GF-D8 (cell line): ENCODE measurements at regions not wholly inside any gene's neighbourhood (a gene's known extent, or its start where the extent isn't known, plus 50 kb on each side); places are given as distances from the start of the nearest gene placed in this dataset.
"Not testable (repeated sequence)": the region's sequence is repeated elsewhere in the genome, so short reads cannot be mapped to it uniquely, and the experiment has no call there.

Experiments used
- DNase-seq: peaks from one replicate; lab custom pipeline; 2025; lab: John Stamatoyannopoulos, UW

DNA sequence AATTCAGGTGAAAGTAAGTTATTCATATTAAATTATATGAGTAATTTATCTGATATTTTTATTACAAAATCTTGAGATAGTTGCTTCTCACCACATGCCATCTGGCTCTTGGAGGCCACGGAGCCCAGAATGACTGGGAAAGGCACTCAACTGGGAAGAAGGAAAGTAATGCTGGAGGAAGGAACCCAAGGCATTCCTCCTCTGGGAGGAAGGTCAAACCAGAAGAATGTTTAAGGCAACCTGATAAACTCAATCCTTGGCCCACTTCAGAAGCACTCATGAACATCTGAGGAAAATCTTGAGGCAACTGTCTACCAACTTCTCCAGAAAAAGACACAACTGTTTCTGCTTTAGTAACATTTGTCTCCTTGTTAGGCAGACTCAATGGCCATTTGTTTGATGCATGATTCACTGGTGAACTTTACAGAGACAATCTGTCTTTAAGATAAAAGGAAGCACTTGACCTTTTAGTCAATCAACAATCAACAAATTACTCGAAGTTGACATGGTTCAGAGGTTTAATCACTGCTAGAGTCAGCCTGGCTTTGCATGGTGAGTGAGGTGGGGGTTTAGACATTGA lies 261.4 kb upstream of the MME start:
- no peak for DNase-seq

DNA sequence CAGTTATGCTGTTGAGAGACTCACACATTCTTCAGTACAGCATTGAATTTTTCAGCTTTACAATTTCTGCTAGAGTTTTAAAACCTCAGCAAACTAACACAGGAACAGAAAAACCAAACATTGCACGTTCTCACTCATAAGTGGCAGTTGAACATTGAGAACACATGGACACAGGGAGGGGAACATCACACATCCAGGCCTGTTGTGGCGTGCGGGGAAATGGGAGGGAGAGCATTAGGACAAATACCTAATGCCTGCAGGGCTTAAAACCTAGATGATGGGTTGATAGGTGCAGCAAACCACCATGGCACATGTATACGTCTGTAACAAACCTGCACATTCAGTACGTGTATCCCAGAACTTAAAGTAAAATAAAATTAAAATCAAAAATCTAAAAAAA lies 270.1 kb upstream of the MME start:
- not testable (repeated sequence) for DNase-seq

DNA sequence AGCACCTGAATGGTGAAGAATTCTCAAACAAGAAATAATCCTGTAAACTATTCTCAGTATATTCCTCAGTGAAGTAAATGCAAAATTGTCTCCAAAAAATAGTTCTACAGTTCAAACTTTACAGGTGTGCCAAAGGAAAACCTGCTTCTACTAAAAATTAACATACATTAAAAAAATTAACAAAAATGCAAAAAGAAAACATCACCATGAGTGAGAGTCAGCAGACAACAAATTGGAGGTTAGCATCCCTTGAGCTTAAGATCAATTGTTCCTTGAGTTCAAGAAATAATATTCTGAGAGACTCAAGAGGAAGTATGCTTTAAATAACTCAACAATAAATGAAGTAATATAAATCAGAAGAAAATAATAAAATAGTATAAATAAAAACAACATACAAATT lies 278.4 kb upstream of the MME start:
- no peak for DNase-seq

DNA sequence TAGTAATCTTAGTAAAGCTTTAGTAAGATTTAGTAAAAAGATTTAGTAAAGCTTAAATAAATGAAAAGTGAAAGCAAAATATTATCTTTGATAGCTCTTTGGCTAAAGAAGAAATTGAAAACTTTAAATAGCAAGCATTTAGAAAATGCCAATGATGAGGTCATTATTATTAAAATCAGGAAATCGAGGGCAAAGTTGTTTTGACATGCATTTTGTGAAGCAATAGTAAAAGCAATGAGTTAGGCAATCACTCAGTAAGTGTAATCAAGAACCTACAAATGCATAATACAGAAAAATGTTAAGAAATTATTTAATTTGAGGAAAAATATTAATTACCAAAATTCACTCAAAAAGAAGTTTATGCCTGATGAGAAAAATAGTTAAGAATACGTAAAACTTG lies 280.3 kb upstream of the MME start:
- DNase-seq: no peak

DNA sequence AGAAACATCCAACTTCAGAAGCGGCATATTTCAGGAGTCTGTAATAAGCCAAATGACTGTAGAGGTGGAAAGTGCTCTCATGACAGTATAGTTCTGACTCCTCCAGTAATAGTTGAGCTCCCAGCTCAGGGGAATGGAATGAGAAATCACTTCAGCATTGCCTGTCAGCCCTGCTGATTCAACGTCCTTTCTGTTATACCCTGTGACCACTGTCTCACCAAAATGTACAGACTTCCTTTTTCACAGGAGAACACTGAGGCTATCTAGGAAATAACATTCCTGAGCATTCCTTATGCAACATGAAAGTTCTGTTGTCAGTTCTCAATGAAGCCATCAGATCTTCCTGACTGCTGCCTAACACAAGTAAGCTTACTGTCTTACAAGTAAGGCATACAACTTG lies 284.5 kb upstream of the MME start:
- DNase-seq: no peak

- DNase-seq: no peak
Observed at GRCh38 chr3:154794814-154795445, 285.2 kb upstream of the MME start.

DNA sequence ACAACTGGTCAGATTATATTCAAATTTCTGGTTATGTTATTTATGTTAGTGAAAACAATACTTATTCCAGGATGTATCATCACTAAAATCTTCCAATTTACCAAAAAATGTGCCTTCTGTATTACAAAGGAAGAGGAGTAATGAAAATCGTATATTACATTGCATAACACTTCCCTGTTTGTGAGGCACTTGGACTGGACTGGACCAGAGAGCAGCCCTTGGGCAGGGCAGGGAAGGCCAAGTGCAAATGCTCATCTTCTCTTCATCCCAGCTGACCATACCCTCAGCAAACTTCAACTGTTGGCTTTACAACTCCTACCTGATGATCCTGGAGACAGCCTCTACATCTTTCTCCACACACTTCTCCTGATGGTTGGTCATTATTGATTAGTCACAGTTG lies 285.7 kb upstream of the MME start:
- no peak for DNase-seq

DNA sequence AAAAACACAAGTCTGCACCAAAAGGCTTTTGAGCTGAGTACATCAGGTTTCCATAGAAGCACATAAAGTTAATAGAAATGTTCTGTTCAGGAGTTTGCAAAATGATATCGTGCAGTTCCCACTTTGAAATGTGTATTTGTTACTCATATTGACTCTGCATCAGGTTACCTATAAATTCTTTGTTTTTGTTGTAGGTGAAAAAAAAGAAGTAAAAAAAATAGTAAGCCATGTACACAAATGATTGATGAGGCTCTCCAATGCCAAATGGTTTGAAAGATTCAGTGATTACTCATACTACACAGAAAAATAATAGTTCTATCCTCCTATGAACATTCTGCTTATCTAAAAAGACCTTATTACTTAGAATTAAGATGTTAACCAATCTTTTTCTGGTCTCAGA lies 287.3 kb upstream of the MME start:
- DNase-seq: no peak

DNA sequence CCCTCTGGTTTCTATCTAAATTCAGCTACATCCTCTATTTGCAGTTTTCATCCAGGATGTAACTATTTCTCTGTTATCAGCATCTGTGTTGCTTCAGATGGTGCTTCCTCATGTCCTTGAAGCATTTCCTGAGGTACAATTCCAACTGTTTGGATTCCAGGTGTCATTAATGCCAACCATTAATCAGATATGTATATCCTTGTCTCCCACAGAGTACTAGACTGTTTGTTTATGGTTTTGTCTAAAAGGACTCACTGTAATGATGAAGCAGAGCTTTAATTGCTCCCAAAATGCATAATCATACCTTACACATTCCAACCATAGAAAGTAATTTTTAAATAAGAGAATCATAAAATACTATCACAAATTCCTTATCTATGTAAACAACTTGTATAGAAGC lies 288.5 kb upstream of the MME start:
- no peak for DNase-seq

- no peak for DNase-seq
Observed at GRCh38 chr3:154786724-154787123, 293.4 kb upstream of the MME start.

DNA sequence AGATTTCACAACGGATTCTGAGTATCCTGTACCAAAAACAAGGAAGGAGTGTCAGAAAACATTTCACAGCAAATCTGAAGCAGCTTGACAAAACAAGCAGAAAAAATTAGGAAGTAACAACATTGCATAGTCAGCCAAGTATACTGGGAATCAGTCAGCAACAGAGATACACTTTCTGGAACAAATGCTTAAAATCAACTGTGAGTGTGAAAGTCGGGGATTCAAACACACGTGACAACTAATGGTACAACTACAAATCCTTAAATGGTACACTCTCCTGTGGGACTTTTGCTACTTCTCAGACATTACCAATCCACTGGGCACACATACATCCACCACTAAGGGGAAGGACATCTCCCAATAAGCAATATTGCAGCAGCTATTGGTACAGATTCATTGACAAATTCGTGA lies 296.6 kb upstream of the MME start:
- no peak for DNase-seq

- DNase-seq: no peak
Observed at GRCh38 chr3:154783061-154783460, 297.1 kb upstream of the MME start.

- no peak for DNase-seq
Observed at GRCh38 chr3:154782151-154782550, 298.0 kb upstream of the MME start.

DNA sequence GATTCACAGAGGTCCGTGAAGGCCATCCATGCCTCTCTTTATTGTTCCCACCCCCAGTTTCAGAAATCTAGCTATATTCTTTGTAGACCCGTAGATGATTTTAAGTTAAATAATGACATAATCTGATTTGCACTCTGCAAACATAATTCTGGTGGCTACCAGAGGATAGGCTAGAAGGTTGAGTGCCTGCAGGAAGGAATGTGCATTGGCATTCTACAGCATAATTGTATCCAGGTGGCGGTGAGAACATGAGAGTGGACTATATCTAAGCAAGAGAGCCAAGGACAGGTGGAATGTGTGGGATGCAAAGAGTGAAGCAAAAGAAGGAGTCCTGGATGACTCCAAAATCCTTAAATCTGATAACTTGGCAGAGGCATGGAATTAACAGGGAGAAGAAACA lies 298.5 kb upstream of the MME start:
- DNase-seq: no peak

GRCh38 chr3:154780263-154780662 lies 299.9 kb upstream of the MME start:
- DNase-seq: no peak

- DNase-seq: no peak
Observed at GRCh38 chr3:154779571-154779970, 300.5 kb upstream of the MME start.

DNA sequence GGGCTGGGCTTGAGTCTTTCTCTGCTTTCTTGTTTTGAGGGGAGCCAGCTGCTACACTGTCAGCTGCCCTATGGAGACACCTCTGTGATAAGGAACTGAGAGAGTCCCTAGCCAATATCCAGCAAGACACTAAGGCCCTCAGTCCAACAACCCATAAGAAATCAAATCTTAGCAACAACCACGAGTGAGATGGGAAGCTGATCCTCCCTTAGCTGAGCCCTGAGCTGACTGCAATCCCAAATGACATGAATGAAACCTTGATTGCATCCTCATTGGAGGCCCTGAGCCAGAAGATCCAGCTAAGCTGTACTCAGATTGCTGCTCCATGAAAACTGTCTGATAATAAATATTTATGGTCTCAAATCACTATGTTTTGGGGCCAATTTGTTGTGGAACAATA lies 302.1 kb upstream of the MME start:
- DNase-seq: no peak

GRCh38 chr3:154776549-154777225 lies 303.4 kb upstream of the MME start:
- no peak for DNase-seq

- DNase-seq: no peak
Observed at GRCh38 chr3:154775821-154776548, 304.1 kb upstream of the MME start.

- DNase-seq: no peak
Observed at GRCh38 chr3:154766765-154767503, 313.2 kb upstream of the MME start.

DNA sequence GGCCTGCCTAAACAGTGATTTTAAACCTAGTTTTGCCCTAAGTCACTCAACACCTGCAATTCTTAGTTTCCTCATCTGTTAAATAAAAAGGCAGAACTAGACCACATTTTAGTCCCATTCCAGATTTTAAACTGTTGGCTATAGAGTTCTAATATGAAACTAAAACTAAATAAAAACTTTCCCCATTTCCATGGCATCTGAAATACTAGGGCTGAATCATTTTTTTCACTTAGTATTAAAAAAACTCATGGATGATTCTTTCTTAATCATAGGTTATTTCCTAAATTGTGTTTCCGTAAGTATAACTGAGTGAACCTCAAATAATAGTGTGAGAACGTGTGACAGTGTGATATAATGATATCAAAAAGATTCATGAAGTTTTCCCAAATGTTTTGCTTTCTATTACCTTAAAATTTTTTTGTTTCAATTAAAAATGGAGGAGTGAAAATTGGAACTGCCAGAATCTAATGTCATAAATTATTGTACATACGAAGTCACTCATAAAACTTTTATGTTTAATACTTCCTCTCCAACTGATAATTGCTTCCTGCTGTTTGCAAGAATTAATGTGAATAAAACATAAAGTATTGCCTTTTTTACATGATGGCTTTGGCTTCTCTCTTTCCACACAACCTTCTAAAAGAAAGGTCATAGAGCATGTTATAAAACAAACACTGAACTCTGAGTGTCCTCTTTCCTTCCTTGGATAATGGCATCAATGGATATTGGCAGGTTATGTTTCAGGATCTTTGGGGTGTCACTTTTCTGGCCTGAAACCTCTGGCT lies 315.1 kb upstream of the MME start:
- no peak for DNase-seq

- no peak for DNase-seq
Observed at GRCh38 chr3:154762486-154762885, 317.6 kb upstream of the MME start.
